Gastrocnemius medialis (tissue), 4 donors: ENCODE measurements at regions not wholly inside any gene's neighbourhood (a gene's known extent, or its start where the extent isn't known, plus 50 kb on each side); places are given as distances from the start of the nearest gene placed in this dataset.

Source experiments
- POLR2A ChIP-seq, 2 donors: fragments of 450-650 bp; IDR thresholded peaks; one replicate each; pipeline ENCODE4 v1.6.1; 2017; ENCODE audit warnings: antibody characterized with exemption in 2 of 2, mild to moderate bottlenecking in 2 of 2, moderate library complexity in 2 of 2
- TF ChIP-seq, protein P1 (sequence below), 5 experiments: fragments of 450-650 bp in 3 of 5; fragments of 200-600 bp in 2 of 5; sonication (generic) in 2 of 5; IDR thresholded peaks in 4 of 5; conservative IDR thresholded peaks in 1 of 5; 1 replicate in 4 of 5; 2 replicates in 1 of 5; pipeline ENCODE4 v1.5.1; 2016 to 2019; ENCODE audit warnings: antibody characterized with exemption in 5 of 5, mild to moderate bottlenecking in 3 of 5, moderate library complexity in 3 of 5

- TF ChIP-seq, protein P1, sequence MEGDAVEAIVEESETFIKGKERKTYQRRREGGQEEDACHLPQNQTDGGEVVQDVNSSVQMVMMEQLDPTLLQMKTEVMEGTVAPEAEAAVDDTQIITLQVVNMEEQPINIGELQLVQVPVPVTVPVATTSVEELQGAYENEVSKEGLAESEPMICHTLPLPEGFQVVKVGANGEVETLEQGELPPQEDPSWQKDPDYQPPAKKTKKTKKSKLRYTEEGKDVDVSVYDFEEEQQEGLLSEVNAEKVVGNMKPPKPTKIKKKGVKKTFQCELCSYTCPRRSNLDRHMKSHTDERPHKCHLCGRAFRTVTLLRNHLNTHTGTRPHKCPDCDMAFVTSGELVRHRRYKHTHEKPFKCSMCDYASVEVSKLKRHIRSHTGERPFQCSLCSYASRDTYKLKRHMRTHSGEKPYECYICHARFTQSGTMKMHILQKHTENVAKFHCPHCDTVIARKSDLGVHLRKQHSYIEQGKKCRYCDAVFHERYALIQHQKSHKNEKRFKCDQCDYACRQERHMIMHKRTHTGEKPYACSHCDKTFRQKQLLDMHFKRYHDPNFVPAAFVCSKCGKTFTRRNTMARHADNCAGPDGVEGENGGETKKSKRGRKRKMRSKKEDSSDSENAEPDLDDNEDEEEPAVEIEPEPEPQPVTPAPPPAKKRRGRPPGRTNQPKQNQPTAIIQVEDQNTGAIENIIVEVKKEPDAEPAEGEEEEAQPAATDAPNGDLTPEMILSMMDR (IDR thresholded peaks at IDR 0.05 in 4 of 5, conservative IDR thresholded peaks at IDR 0.05 in 1 of 5) = no peak
- TF ChIP-seq POLR2A (IDR thresholded peaks at IDR 0.05) = no peak
Observed at GRCh38 chr12:67765776-67766766, 117.5 kb downstream of the DYRK2 start.
